Suppressor macrophage treated with lipopolysaccharide for 1 hour (primary cell): ENCODE measurements at regions not wholly inside any gene's neighbourhood (a gene's known extent, or its start where the extent isn't known, plus 50 kb on each side); places are given as distances from the start of the nearest gene placed in this dataset.

Experiments used
- DNase-seq, 3 donors: peaks; one replicate each; pipeline ENCODE4 v3.0.0-alpha.2; 2020 to 2022

GRCh38 chr14:105818712-105819005 is 292.3 kb downstream of the TMEM121 start:
- no peak for DNase-seq

- DNase-seq = no peak
Observed at GRCh38 chr14:105830171-105830570, 303.8 kb downstream of the TMEM121 start.

- no peak for DNase-seq
Observed at GRCh38 chr14:105836160-105836559, 309.8 kb downstream of the TMEM121 start.

- DNase-seq = no peak
Observed at GRCh38 chr14:105836730-105837129, 310.3 kb downstream of the TMEM121 start.

- DNase-seq = no peak
Observed at GRCh38 chr14:105837349-105838063, 311.1 kb downstream of the TMEM121 start.

- no peak for DNase-seq
Observed at GRCh38 chr14:105838107-105838506, 311.7 kb downstream of the TMEM121 start.

GRCh38 chr14:105838591-105839424 is 312.4 kb downstream of the TMEM121 start:
- DNase-seq = no peak

- no peak for DNase-seq
Observed at GRCh38 chr14:105839425-105840265, 313.3 kb downstream of the TMEM121 start.

- DNase-seq = no peak
Observed at GRCh38 chr14:105840266-105841021, 314.1 kb downstream of the TMEM121 start.

- DNase-seq = no peak
Observed at GRCh38 chr14:105841022-105842009, 314.9 kb downstream of the TMEM121 start.

GRCh38 chr14:105842105-105842504 is 315.7 kb downstream of the TMEM121 start:
- no peak for DNase-seq

- no peak for DNase-seq
Observed at GRCh38 chr14:105843444-105844046, 317.2 kb downstream of the TMEM121 start.

GRCh38 chr14:105844047-105844630 is 317.8 kb downstream of the TMEM121 start:
- no peak for DNase-seq

GRCh38 chr14:105844810-105845724 is 318.7 kb downstream of the TMEM121 start:
- DNase-seq = no peak

GRCh38 chr14:105845725-105846309 is 319.4 kb downstream of the TMEM121 start:
- DNase-seq = no peak

GRCh38 chr14:105846312-105846711 is 319.9 kb downstream of the TMEM121 start:
- no peak for DNase-seq

- DNase-seq = no peak
Observed at GRCh38 chr14:105847400-105847799, 321.0 kb downstream of the TMEM121 start.

- no peak for DNase-seq
Observed at GRCh38 chr14:105848570-105848969, 322.2 kb downstream of the TMEM121 start.
